GM21526 (cell line): ENCODE measurements at regions not wholly inside any gene's neighbourhood (a gene's known extent, or its start where the extent isn't known, plus 50 kb on each side); places are given as distances from the start of the nearest gene placed in this dataset.
"Not testable (repeated sequence)": the region's sequence is repeated elsewhere in the genome, so short reads cannot be mapped to it uniquely, and the experiment has no call there.

ENCODE experiments used
- ATAC-seq: cut with Tn5 transposase; IDR thresholded peaks from one replicate; pipeline ENCODE4 v1.9.1; 2021; ENCODE audit warnings: moderate library complexity; ENCODE audit not compliant: unreplicated experiment, low FRiP score

GRCh38 chr13:27327633-27328032 lies 57.0 kb downstream of the RASL11A start:
- ATAC-seq: no peak

- no peak for ATAC-seq
Observed at GRCh38 chr13:27329210-27329609, 58.6 kb downstream of the RASL11A start.

DNA sequence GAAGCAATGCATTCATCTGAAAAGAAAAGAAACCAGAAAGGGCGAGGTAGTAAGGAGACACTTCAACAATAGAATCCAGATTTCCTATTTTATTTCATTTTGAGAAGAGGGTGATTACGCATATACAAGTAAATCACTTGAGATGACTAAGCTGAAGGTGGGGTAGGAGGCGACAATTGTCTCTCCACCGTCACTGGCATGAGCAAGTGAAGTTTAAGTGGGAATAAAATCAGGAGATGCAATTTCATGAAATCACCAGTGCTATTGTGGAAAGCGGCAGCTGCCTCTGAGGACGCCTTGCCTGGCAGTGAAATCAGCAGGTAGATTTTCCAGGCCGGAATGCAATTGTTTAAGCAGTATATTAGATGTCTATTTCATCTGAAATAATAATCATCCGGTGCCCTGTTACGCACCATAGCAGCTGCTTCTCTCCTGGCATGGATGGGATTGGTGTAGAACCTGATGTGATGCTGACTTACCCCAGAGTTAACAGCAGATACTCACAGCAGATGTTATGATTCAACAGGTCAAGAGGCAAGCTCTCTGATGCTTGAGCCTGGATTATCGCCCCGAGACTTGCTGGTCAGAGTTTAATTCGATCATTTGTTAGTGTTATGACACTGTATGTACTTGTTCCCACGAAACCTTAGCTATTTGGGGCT lies 64.3 kb downstream of the RASL11A start:
- no peak for ATAC-seq

DNA sequence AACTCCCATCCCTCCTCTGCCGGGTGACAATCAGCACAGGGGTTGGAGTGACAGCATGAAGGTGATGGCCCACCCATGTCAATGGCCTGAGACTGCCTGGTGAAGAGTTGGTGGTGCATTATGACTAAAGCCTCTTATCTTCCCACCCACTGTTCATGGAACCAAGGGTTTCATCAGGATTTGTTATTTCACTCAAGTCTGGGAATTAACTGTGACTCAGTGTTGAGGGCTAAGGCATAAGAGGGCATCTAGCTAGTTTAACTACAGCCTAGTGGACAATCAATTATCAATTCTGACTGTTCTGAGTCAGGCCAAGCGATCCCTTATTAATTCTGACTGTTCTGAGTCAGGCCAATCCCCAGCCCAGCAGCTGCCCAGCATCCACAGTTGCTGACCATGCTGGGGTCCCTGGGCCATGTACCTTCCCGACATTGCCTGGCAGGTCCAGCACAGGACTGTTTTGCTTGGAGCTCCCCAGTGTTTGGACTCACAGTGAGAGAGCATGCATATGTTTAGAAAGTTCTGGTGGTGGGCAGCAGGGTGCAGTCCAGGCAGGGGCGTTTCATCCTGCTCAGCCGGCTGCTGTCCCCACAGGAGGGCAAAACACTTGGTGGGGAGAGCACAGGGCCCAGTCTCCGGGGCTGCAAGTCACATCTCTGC lies 65.5 kb downstream of the RASL11A start:
- no peak for ATAC-seq

- ATAC-seq: no peak
Observed at GRCh38 chr13:27338207-27338606, 67.6 kb downstream of the RASL11A start.

- no peak for ATAC-seq
Observed at GRCh38 chr13:27338816-27339215, 68.2 kb downstream of the RASL11A start.

DNA sequence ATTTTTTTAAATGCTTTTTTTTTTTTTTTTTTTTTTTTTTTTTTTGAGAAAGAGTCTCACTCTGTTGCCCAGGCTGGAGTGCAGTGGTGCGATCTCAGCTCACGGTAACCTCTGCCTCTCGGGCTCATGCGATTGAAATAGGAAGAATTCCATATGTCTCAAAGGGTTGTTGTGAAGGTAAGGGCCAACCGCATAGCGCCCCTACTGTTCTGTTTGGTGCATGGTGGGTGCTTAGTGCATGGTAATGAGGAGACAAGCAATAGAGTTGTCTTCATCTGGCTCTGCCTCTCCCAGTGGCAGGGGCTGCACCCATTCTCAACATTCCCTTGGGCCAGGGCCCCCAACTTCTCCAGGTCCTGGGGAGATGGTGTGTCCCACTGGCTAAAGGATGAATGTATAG lies 68.7 kb downstream of the RASL11A start:
- no peak for ATAC-seq

GRCh38 chr13:27341616-27342015 lies 71.0 kb downstream of the RASL11A start:
- no peak for ATAC-seq

DNA sequence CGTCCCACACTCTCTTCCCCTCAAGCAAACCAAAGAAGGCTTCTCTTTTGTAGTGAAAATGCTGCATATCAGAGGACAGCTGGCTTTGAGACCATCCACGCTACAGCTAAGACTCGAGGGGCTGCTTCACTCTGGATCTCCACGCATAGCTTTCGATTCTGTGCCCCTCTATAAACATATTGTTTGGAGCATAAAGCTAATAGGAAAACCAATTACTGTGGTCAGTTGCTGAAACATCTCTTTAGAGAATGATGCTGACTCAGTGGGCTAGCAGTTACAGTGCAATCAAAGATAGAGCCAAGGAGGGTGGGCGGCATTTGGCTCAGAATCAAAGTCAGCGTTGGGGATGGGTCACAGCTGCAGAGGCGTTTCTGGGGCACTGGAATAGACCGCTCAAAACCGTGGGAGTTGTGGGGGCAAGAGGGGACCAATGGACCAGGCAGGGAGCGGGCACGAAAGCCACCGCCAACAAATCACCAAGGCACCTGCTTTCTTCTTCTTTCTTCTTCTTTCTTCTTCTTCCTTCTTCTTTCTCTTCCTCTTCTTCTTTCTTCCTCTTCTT lies 76.7 kb downstream of the RASL11A start:
- no peak for ATAC-seq

GRCh38 chr13:27348461-27348860 lies 76.0 kb upstream of the GTF3A start:
- no peak for ATAC-seq

- ATAC-seq: no peak
Observed at GRCh38 chr13:27349458-27349857, 75.0 kb upstream of the GTF3A start.

DNA sequence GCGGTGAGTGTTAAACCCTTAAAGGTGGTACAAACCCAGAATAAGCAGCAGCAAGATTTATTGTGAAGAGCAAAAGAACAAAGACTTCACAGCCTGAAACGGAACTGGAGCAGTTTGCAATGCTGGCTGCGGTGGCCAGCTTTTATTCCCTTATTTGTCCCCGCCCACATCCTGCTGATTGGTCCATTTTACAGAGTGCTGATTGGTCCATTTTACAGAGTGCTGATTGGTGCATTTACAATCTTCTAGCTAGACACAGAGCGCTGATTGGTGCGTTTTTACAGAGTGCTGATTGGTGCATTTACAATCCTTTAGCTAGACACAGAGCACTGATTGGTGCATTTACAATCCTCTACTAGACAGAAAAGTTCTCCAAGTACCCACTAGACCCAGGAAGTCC lies 73.6 kb upstream of the GTF3A start:
- ATAC-seq: not testable (repeated sequence)

- peak; percentile 11 for ATAC-seq
Observed at GRCh38 chr13:27352698-27353097, 71.7 kb upstream of the GTF3A start.

GRCh38 chr13:27353166-27353583 lies 71.2 kb upstream of the GTF3A start:
- ATAC-seq: peak; percentile 97

GRCh38 chr13:27353708-27354107 lies 70.7 kb upstream of the GTF3A start:
- ATAC-seq: no peak

DNA sequence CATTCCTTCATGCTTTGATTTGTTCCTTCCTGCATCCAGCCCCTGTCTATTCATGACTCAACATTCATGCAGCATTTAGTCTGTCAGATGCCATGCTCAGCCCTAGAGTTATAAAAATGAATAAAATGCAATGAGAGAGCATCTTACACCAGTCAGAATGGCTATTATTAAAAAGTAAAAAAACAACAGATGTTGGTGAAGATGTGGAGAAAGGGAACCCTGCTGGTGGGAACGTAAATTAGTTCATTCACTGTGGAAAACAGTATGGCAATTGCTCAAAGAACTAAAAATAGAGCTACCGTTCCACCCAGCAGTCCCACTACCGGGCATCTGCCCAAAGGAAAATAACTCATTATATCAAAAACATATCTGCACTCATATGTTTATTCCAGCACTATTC lies 70.0 kb upstream of the GTF3A start:
- ATAC-seq: no peak

DNA sequence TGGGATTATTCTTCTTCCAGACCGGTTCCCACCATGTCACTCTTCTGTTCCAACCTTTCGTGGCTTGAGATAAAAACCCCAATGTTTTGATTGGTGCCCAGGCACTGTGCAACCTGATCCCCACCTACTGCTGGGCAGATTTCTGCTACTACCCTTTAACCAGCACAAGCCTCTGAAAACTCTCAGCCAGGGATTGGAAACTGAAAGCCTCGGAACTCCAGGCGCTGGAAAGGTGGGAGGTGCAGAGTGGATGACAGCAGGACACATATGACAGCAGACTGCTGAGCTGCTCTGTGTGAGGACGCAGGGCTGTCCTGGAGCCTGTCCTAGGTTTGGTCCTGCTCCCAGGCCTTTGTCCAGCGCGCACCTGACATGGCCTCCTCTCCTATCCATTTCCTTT lies 68.5 kb upstream of the GTF3A start:
- no peak for ATAC-seq

DNA sequence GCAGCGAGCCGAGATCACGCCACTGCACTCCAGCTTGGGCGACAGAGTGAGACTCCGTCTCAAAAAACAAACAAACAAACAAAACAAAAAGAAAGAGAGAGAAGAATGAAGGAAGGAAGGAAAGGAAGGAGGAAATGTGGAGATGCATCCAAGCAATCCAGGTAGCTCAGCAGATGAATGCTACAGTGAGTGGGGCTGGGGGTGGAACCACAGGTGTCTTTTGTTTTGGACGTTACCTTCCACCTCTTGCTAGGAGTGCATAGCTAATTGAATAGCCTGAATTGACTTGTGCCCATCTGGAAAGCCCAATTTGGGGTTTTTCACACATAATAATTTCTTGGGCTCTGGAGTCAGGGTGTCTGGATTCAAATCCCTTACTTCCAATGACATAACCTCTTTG lies 66.0 kb upstream of the GTF3A start:
- ATAC-seq: no peak

DNA sequence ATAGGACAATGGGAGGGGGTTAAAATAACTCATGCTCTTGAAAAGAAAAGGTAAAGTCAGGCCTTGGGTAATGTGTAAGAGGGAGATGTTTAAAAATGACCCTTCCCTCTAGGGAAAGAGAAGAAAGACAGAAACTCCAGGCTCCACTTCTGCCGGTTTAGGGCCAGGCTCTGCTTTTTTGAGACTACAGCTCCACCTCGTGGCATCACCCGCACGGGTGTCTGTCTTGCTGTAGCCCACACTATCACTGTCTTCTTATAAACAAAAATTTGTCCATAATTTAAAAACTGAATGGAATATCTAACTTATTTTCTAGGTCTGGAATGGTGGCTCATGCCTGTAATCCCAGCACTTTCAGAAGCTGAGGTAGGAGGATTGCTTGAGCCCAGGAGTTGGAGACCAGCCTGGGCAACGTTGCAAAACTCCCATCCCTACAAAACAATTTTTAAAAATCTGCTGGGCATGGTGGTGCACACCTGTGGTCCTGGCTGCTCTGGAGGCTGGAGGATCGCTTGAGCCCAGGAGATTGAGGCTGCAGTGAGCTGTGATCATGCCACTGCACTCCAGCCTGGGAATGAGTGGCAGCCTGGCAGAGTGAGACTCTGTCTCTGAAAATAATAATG lies 65.1 kb upstream of the GTF3A start:
- no peak for ATAC-seq

- ATAC-seq: no peak
Observed at GRCh38 chr13:27360562-27360961, 63.9 kb upstream of the GTF3A start.

DNA sequence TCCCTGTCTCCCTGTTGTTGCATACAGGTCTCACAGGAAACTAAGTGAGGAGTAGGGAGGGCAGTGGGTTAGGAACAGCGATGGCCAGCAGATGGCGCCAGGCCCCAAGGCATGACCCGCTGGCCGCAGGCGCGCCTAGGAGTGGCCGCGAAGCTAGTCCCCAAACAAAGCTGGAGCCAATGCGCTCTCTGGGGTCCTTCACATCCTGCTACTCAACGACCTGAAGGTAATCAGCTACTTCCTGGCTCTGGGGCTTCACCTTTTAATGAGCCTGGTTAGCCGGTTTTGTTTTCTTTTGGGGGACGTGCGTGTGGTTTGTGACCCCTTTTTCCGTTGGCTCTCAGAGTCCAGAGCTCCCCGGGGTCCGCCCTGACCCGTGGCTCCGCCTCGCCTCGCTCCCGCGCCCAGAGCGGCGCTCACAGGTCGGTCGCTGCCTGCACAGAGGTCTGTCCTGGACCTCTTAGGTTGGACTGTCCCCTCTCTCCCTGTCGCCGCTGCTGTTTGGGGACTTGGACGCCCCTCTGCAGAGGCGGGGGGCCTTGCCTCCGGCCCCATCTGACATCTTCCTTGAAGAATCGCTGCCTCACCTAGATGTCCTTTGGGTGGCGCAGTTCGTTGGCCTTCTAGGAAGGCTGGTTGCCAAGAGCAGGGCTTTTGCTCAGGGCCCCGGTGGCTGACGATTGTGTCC lies 62.2 kb upstream of the GTF3A start:
- ATAC-seq: peak; percentile 73
